Activated CD4-positive, alpha-beta T cell treated with anti-CD3 and anti-CD28 coated beads, Interleukin-2, amount 50 U/mL, for 1 hour (primary cell): ENCODE measurements at regions not wholly inside any gene's neighbourhood (a gene's known extent, or its start where the extent isn't known, plus 50 kb on each side); places are given as distances from the start of the nearest gene placed in this dataset.

Experiments used
- DNase-seq: peaks from one replicate; pipeline ENCODE4 v3.0.0-alpha.2; 2020

GRCh38 chr9:18167733-18168132 is 306.2 kb upstream of the ADAMTSL1 start:
- no peak for DNase-seq

GRCh38 chr9:18173923-18174322 is 300.0 kb upstream of the ADAMTSL1 start:
- DNase-seq, result no peak

- DNase-seq, result no peak
Measured at GRCh38 chr9:18182636-18183035, 291.3 kb upstream of the ADAMTSL1 start.

- DNase-seq, result no peak
Measured at GRCh38 chr9:18183974-18184373, 290.0 kb upstream of the ADAMTSL1 start.

GRCh38 chr9:18184401-18184800 is 289.6 kb upstream of the ADAMTSL1 start:
- no peak for DNase-seq

GRCh38 chr9:18185196-18185595 is 288.8 kb upstream of the ADAMTSL1 start:
- DNase-seq, result no peak

- no peak for DNase-seq
Measured at GRCh38 chr9:18188971-18189370, 285.0 kb upstream of the ADAMTSL1 start.

GRCh38 chr9:18189871-18190670 is 283.9 kb upstream of the ADAMTSL1 start:
- no peak for DNase-seq

- DNase-seq, result no peak
Measured at GRCh38 chr9:18190671-18191374, 283.1 kb upstream of the ADAMTSL1 start.

GRCh38 chr9:18194316-18194715 is 279.6 kb upstream of the ADAMTSL1 start:
- no peak for DNase-seq

- no peak for DNase-seq
Measured at GRCh38 chr9:18195223-18195622, 278.7 kb upstream of the ADAMTSL1 start.

- no peak for DNase-seq
Measured at GRCh38 chr9:18202924-18203323, 271.0 kb upstream of the ADAMTSL1 start.

GRCh38 chr9:18207735-18208134 is 266.2 kb upstream of the ADAMTSL1 start:
- no peak for DNase-seq

- DNase-seq, result no peak
Measured at GRCh38 chr9:18208166-18209059, 265.5 kb upstream of the ADAMTSL1 start.

- no peak for DNase-seq
Measured at GRCh38 chr9:18215626-18216025, 258.3 kb upstream of the ADAMTSL1 start.

- DNase-seq, result no peak
Measured at GRCh38 chr9:18216376-18216775, 257.6 kb upstream of the ADAMTSL1 start.

- DNase-seq, result no peak
Measured at GRCh38 chr9:18228101-18228500, 245.9 kb upstream of the ADAMTSL1 start.

GRCh38 chr9:18229992-18230676 is 243.8 kb upstream of the ADAMTSL1 start:
- no peak for DNase-seq

GRCh38 chr9:18233311-18233710 is 240.6 kb upstream of the ADAMTSL1 start:
- DNase-seq, result no peak

- DNase-seq, result no peak
Measured at GRCh38 chr9:18233776-18234445, 240.0 kb upstream of the ADAMTSL1 start.

GRCh38 chr9:18235181-18235908 is 238.6 kb upstream of the ADAMTSL1 start:
- no peak for DNase-seq
